IMR-90 (cell line): ENCODE measurements at regions not wholly inside any gene's neighbourhood (a gene's known extent, or its start where the extent isn't known, plus 50 kb on each side); places are given as distances from the start of the nearest gene placed in this dataset.

Experiments used
- ATAC-seq: fragments of 200-7000 bp; cut with Tn5 transposase; 2 replicates; pipeline ENCODE4 v1.9.1; 2020; ENCODE audit warnings: low read depth, mild to moderate bottlenecking, moderate library complexity
- BruUV-seq: library from RNA; stranded (reverse); fragments of 400-500 nt; replicated peaks from 2 replicates; lab custom pipeline; 2021; lab: Mats Ljungman, UMichigan
- CTCF ChIA-PET: fragments of 300-600 bp; formaldehyde crosslinking; extraction: SDS; loops from one replicate; lab custom pipeline; 2021; ENCODE audit warnings: antibody characterized with exemption; lab: Yijun Ruan, JAX
- POLR2A ChIA-PET: fragments of 300-600 bp; sonication (Branson Sonifier 250); formaldehyde crosslinking; loops from one replicate; lab custom pipeline; 2022; ENCODE audit warnings: antibody characterized with exemption; ENCODE audit not compliant: unreplicated experiment; lab: Charles Lee
- DNase-seq: peaks from one replicate; pipeline ENCODE4 v3.0.0; 2013
- H2AFZ ChIP-seq: replicated peaks from 2 replicates; pipeline ENCODE3; 2013; ENCODE audit warnings: low read length, mild to moderate bottlenecking; ENCODE audit not compliant: poor library complexity
- H2AK5ac ChIP-seq: 2 replicates; pipeline ENCODE4 v1.6.1; 2013; ENCODE audit warnings: low read depth, low read length, inconsistent platforms
- H2AK9ac ChIP-seq: replicated peaks from 2 replicates; pipeline ENCODE3; 2013; ENCODE audit warnings: mild to moderate bottlenecking, low read depth, low read length, moderate library complexity; ENCODE audit not compliant: poor library complexity
- H2BK120ac ChIP-seq: 2 replicates; pipeline ENCODE4 v1.6.1; 2013; ENCODE audit warnings: low read depth, low read length, inconsistent platforms
- H2BK15ac ChIP-seq: 3 replicates; pipeline ENCODE4 v1.6.1; 2013; ENCODE audit warnings: low read depth, low read length, inconsistent platforms
- H2BK20ac ChIP-seq: 2 replicates; pipeline ENCODE4 v1.6.1; 2013; ENCODE audit warnings: low read depth, mild to moderate bottlenecking, inconsistent platforms, low read length, moderate library complexity
- H2BK5ac ChIP-seq: 2 replicates; pipeline ENCODE4 v1.6.1; 2013; ENCODE audit warnings: mild to moderate bottlenecking, low read depth, low read length, inconsistent platforms; ENCODE audit not compliant: poor library complexity, severe bottlenecking
- H3K14ac ChIP-seq: replicated peaks from 2 replicates; pipeline ENCODE4 v1.6.1; 2013; ENCODE audit warnings: low read depth, low read length, inconsistent platforms
- H3K18ac ChIP-seq: 2 replicates; pipeline ENCODE4 v1.6.1; 2013; ENCODE audit warnings: low read depth, low read length, control low read depth
- H3K23ac ChIP-seq: 2 replicates; pipeline ENCODE4 v1.6.1; 2013; ENCODE audit warnings: low read depth, low read length, inconsistent platforms
- H3K27ac ChIP-seq: 2 replicates; pipeline ENCODE4 v1.5.1; 2013; ENCODE audit warnings: mild to moderate bottlenecking, control low read depth, low read length; ENCODE audit not compliant: insufficient read depth
- H3K27me3 ChIP-seq: 2 replicates; pipeline ENCODE4 v1.6.1; 2013; ENCODE audit warnings: low read length; ENCODE audit not compliant: control insufficient read depth, insufficient read depth
- H3K36me3 ChIP-seq: 2 replicates; pipeline ENCODE4 v1.6.1; 2013; ENCODE audit warnings: low read length, mixed read lengths; ENCODE audit not compliant: control insufficient read depth, insufficient read depth
- H3K4ac ChIP-seq: 2 replicates; pipeline ENCODE4 v1.6.1; 2013; ENCODE audit warnings: low read depth, low read length, inconsistent platforms
- H3K4me1 ChIP-seq: 2 replicates; pipeline ENCODE4 v1.6.1; 2013; ENCODE audit warnings: low read length, mixed read lengths; ENCODE audit not compliant: control insufficient read depth, insufficient read depth
- H3K4me2 ChIP-seq: 2 replicates; pipeline ENCODE4 v1.6.1; 2013; ENCODE audit warnings: low read depth, mild to moderate bottlenecking, control low read depth, low read length, moderate library complexity
- H3K4me3 ChIP-seq: 2 replicates; pipeline ENCODE4 v1.5.1; 2013; ENCODE audit warnings: low read depth, mild to moderate bottlenecking, control low read depth, low read length, moderate library complexity; ENCODE audit not compliant: insufficient read depth
- H3K56ac ChIP-seq: 2 replicates; pipeline ENCODE4 v1.6.1; 2013; ENCODE audit warnings: low read length, inconsistent platforms; ENCODE audit not compliant: insufficient read depth; ENCODE audit errors: extremely low read depth
- H3K79me1 ChIP-seq, 2 experiments: 2 replicates each; pipeline ENCODE4 v1.6.1; 2013; ENCODE audit warnings: low read length in 2 of 2, inconsistent platforms in 1 of 2, low read depth in 1 of 2
- H3K9ac ChIP-seq: 2 replicates; pipeline ENCODE4 v1.6.1; 2013; ENCODE audit warnings: low read depth, low read length, control low read depth
- H3K9me1 ChIP-seq: 2 replicates; pipeline ENCODE4 v1.6.1; 2013; ENCODE audit warnings: low read length, inconsistent platforms; ENCODE audit not compliant: insufficient read depth
- H3K9me3 ChIP-seq: 2 replicates; pipeline ENCODE4 v1.6.1; 2013; ENCODE audit warnings: low read length; ENCODE audit not compliant: control insufficient read depth, insufficient read depth
- H4K20me1 ChIP-seq: 2 replicates; pipeline ENCODE4 v1.6.1; 2013; ENCODE audit warnings: low read length, inconsistent platforms; ENCODE audit not compliant: insufficient read depth
- H4K5ac ChIP-seq: 2 replicates; pipeline ENCODE4 v1.6.1; 2013; ENCODE audit warnings: mild to moderate bottlenecking, low read depth, low read length, control low read depth
- H4K8ac ChIP-seq, 2 experiments: 2 replicates each; pipeline ENCODE4 v1.6.1; 2013; ENCODE audit warnings: low read depth in 2 of 2, low read length in 2 of 2, control low read depth in 1 of 2, inconsistent platforms in 1 of 2
- H4K91ac ChIP-seq: 2 replicates; pipeline ENCODE4 v1.6.1; 2013; ENCODE audit warnings: low read depth, low read length, inconsistent platforms; ENCODE audit not compliant: insufficient read depth
- BHLHE40 ChIP-seq: fragments of 150-350 bp; IDR thresholded peaks from 2 replicates; pipeline ENCODE4 v1.6.1; 2016; ENCODE audit warnings: mild to moderate bottlenecking, low read depth, low read length
- CEBPB ChIP-seq: IDR thresholded peaks from 2 replicates; pipeline ENCODE4 v1.6.1; 2012; ENCODE audit warnings: low read depth, low read length, improper control_type of control experiment
- CHD1 ChIP-seq: IDR thresholded peaks from 2 replicates; pipeline ENCODE4 v1.6.1; 2012; ENCODE audit warnings: low read depth, low read length, improper control_type of control experiment
- CTCF ChIP-seq: conservative IDR thresholded peaks from 2 replicates; pipeline ENCODE4 v1.5.1; 2012; ENCODE audit warnings: mild to moderate bottlenecking, low read depth, low read length, improper control_type of control experiment
- ELK1 ChIP-seq: fragments of 150-350 bp; IDR thresholded peaks from 2 replicates; pipeline ENCODE4 v1.6.1; 2016; ENCODE audit warnings: low read depth, mild to moderate bottlenecking, low read length, moderate library complexity, borderline replicate concordance
- FOS ChIP-seq: fragments of 150-350 bp; IDR thresholded peaks from 2 replicates; pipeline ENCODE4 v1.6.1; 2016; ENCODE audit warnings: low read depth, low read length
- MAFK ChIP-seq: IDR thresholded peaks from 2 replicates; pipeline ENCODE4 v1.6.1; 2012; ENCODE audit warnings: low read depth, low read length, improper control_type of control experiment
- MAZ ChIP-seq: IDR thresholded peaks from 2 replicates; pipeline ENCODE4 v1.6.1; 2012; ENCODE audit warnings: low read depth, mild to moderate bottlenecking, low read length, improper control_type of control experiment, moderate library complexity, borderline replicate concordance
- MXI1 ChIP-seq: IDR thresholded peaks from 2 replicates; pipeline ENCODE4 v1.6.1; 2012; ENCODE audit warnings: low read depth, mild to moderate bottlenecking, low read length, moderate library complexity, borderline replicate concordance
- NFE2L2 ChIP-seq: fragments of 150-350 bp; IDR thresholded peaks from 2 replicates; pipeline ENCODE4 v1.6.1; 2016; ENCODE audit warnings: low read depth, mild to moderate bottlenecking, low read length
- POLR2A ChIP-seq: IDR thresholded peaks from 2 replicates; pipeline ENCODE4 v1.6.1; 2012; ENCODE audit warnings: mild to moderate bottlenecking, low read depth, low read length
- RAD21 ChIP-seq: IDR thresholded peaks from 2 replicates; pipeline ENCODE4 v1.6.1; 2012; ENCODE audit warnings: low read length, improper control_type of control experiment
- RCOR1 ChIP-seq: IDR thresholded peaks from 2 replicates; pipeline ENCODE4 v1.6.1; 2012; ENCODE audit warnings: mild to moderate bottlenecking, low read length, improper control_type of control experiment; ENCODE audit not compliant: insufficient replicate concordance
- RFX5 ChIP-seq: IDR thresholded peaks from 2 replicates; pipeline ENCODE4 v1.8.0; 2012; ENCODE audit warnings: low read depth, mild to moderate bottlenecking, low read length, moderate library complexity
- SMC3 ChIP-seq: fragments of 150-350 bp; IDR thresholded peaks from 2 replicates; pipeline ENCODE4 v1.6.1; 2016; ENCODE audit warnings: low read depth, mild to moderate bottlenecking, antibody characterized with exemption, low read length, moderate library complexity
- USF2 ChIP-seq: fragments of 150-350 bp; IDR thresholded peaks from 2 replicates; pipeline ENCODE4 v1.6.1; 2017; ENCODE audit warnings: mild to moderate bottlenecking, antibody characterized with exemption, low read length, low read depth
- WGBS, 2 experiments: methylation state at CpG; one replicate each; pipeline versions ENCODE4 v1.1.5 to v1.1.7; 2013; ENCODE audit warnings: missing lambda C conversion rate in 2 of 2; ENCODE audit not compliant: insufficient read length in 1 of 2; ENCODE audit errors: extremely low coverage in 2 of 2; 5-methylcytosine and 5-hydroxymethylcytosine counted together
- dilution Hi-C: fragments of 300-500 bp; cut with HindIII; formaldehyde crosslinking; loops from one replicate; pipeline ENCODE4 v1.14.3; 2018; ENCODE audit warnings: low sequenced_read_pairs; ENCODE audit not compliant: unreplicated experiment
- in situ Hi-C: fragments of 300-500 bp; cut with MboI; formaldehyde crosslinking; loops from 3 replicates; pipeline ENCODE4 v1.14.3; 2019; ENCODE audit warnings: low sequenced_read_pairs, inconsistent platforms, mixed read lengths
- intact Hi-C: fragments of 100-400 bp; cut with micrococcal nuclease; formaldehyde crosslinking; loops from 2 replicates; pipeline ENCODE4 v1.10.0; 2022

- H2AFZ ChIP-seq, result no peak overlapping the region
- CTCF ChIA-PET, result no interaction called here
- no peak overlapping the region for H2AK5ac ChIP-seq
- H4K91ac ChIP-seq, result no peak overlapping the region
- no peaks in the 10 kb centered on the region for H3K4me1 ChIP-seq
- no peaks in the 10 kb centered on the region for H3K9me1 ChIP-seq
- H3K36me3 ChIP-seq, result no peaks in the 10 kb centered on the region
- in situ Hi-C loops (no loop called here), intact Hi-C loops (no loop called here), dilution Hi-C loops (no loop called here)
- TF ChIP-seq CTCF (no peak), MAZ (no peak), FOS (no peak), CEBPB (no peak), MAFK (no peak), RAD21 (no peak), ELK1 (no peak), MXI1 (no peak), RCOR1 (no peak), CHD1 (no peak), RFX5 (no peak), NFE2L2 (no peak), USF2 (no peak), POLR2A (no peak), BHLHE40 (no peak), SMC3 (no peak)
- no peak overlapping the region for H3K56ac ChIP-seq
- H3K14ac ChIP-seq, result no peak overlapping the region
- no peak overlapping the region for H3K27ac ChIP-seq
- H4K5ac ChIP-seq, result no peak overlapping the region
- H2BK5ac ChIP-seq, result no peak overlapping the region
- H3K9ac ChIP-seq, result no peak overlapping the region
- H3K4me2 ChIP-seq, result no peak overlapping the region
- H3K4ac ChIP-seq, result no peak overlapping the region
- no peaks in the 10 kb centered on the region for H3K79me1 ChIP-seq
- no peak for DNase-seq
- H2BK15ac ChIP-seq, result no peak overlapping the region
- no peak overlapping the region for H3K4me3 ChIP-seq
- no peak overlapping the region for H2BK20ac ChIP-seq
- H3K27me3 ChIP-seq, result no peaks in the 10 kb centered on the region; the same call in none of the 2 replicates
- POLR2A ChIA-PET, result no interaction called here
- H2BK120ac ChIP-seq, result no peak overlapping the region
- H4K20me1 ChIP-seq, result no peaks in the 10 kb centered on the region
- no peak for ATAC-seq
- H3K18ac ChIP-seq, result no peak overlapping the region
- no peaks in the 10 kb centered on the region for H3K9me3 ChIP-seq
- no TSS peak for BruUV-seq
- no peak overlapping the region for H4K8ac ChIP-seq
- H2AK9ac ChIP-seq, result no peak overlapping the region
- no peak overlapping the region for H3K23ac ChIP-seq
- 43% methylated on average over 2 of the region's 9 CpGs; no CpG with 5 or more reads in 1 of the 2 experiments for WGBS, 2 experiments
These were observed 53.4 kb upstream of the HTATIP2 start for GRCh38 chr11:20310137-20310536.
